Stimulated activated CD4-positive, alpha-beta T cell treated with anti-CD3 and anti-CD28 coated beads, Interleukin-15, amount 100 ng/mL, for 1 hour (primary cell): ENCODE measurements at regions not wholly inside any gene's neighbourhood (a gene's known extent, or its start where the extent isn't known, plus 50 kb on each side); places are given as distances from the start of the nearest gene placed in this dataset.

Source experiments
- DNase-seq, 2 donors: peaks; one replicate each; pipeline ENCODE4 v3.0.0-alpha.2; 2020; ENCODE audit warnings: low read depth in 1 of 2, low spot score in 1 of 2

- DNase-seq = no peak
Observed at GRCh38 chr21:25334046-25334730, 273.1 kb downstream of the MRPL39 start.

DNA sequence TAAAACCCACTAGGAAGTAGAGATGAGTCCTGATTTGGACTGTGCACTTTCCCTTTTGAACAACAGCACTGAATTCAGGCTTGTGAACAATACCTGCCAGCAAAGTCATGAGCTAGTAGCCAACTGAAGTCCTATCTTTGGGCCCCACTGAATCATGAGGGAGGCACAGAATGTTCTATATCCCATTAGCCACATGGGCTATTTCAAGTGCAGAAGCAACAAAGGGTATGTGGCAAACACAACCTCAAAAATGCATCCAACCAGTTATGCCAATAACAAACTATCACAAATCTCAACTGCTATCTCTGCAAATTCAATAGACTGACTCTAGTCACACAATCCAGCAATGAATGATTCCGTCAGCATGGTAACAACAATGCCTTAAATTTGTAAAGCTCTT, 276.0 kb downstream of the MRPL39 start:
- DNase-seq = no peak

- DNase-seq = no peak
Observed at GRCh38 chr21:25330266-25330665, 277.0 kb downstream of the MRPL39 start.

DNA sequence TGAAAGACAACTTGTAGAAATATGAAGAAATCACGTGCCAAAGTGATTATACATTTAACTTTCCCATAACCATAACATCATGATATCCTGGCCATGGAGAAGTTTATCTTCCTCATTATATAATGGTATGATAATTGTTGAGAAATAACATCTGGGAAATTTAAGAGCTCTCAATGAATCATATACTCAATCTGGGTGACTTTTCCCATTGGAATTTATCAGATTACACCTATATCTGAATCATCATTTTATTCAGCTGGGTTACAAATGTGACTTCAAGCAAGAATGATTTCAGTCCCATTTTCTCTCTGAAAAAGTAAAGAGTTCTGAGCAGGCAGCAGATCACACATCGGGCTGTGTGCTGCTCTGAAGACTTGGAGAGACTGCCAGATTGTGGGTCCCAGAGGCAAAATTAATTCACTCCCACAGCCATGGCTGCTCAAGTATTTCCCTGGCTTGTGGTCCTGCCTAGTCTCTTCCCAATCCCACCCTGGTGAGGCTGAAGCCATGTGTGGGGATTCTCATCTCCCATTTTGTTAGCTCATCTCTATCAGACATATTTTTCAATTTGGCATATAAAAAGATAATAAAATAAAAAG, 278.0 kb downstream of the MRPL39 start:
- DNase-seq = no peak

- no peak for DNase-seq
Observed at GRCh38 chr21:25328736-25329135, 278.5 kb downstream of the MRPL39 start.

DNA sequence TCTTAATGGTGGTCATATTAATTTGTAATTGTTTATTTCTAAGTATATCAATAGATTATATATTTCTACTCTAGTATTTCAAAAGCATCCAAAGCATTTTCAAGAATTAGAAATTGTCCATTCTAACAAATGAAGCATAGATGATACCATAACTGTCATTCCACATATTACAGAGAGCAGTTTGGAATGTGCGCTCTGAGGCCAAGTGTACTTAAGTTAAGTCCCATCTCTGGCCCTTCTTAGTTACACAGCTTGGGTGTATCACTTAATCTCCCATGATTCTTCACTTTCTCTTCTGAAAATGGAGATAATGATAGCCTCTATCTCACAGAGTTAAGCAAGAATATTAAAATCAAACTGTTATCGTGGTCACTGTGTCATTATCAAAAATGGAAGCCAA, 281.1 kb downstream of the MRPL39 start:
- no peak for DNase-seq

DNA sequence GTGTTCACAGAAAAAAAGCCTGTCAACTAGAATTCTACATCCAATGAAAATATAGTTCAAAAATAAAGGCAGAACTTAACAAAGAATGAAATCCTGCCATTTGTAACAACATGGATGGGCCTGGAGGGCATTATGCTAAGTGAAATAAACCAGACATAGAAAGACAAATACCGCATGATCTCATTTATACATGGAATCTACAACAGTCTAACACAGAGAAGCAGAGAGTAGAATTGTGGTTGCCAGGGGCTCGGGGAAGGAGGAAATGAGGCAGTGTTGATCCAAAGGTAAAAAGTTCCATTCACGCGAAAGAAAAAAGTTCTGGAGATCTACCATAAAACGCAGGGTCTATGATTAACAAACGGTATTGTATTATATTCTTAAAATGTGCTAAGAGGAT, 282.6 kb downstream of the MRPL39 start:
- DNase-seq = no peak

DNA sequence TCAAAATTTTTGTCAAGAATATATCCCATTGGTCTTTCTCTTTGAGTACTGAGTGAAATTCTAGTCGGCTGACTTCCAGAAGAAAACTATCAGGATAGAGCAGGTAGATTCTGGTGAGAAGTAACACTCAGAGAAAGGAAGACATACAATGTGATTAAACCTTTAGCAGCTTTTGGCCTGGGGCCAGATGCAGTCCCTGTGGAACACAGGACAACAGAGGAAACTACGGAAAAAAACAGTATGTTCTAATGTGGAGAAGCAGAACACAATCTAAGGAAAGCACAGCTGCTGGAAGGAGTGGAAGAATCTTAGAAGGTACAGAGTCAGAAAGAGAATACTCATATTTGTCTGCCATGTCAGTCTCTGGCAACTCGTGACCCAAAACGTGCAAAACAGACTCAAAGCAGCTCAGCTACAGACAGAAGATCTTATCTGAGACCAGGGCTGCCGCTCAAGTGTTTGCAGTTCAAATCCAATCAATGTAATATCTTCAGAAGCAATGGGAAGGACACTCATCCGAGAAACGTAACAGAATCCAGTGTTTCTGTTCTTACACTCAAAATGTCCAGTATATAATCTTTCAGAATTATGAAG, 283.8 kb downstream of the MRPL39 start:
- no peak for DNase-seq

DNA sequence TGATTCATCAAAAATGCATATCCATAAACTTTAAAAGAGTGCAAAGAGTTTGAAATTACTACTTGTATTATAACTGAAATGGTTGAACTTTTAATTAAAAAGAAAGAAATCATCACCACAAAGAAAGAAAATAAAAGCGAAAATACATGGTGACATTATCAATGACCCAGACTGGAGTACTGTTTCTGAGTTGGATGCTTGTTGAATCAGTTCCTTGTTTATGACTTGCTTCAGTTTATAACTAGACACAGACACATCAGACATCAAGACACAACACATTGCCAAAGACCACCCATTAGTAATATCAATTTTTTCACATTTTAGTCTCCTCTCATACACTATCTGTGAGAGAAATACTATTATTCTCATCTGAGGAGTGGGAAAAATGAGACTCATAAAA, 293.0 kb downstream of the MRPL39 start:
- no peak for DNase-seq

DNA sequence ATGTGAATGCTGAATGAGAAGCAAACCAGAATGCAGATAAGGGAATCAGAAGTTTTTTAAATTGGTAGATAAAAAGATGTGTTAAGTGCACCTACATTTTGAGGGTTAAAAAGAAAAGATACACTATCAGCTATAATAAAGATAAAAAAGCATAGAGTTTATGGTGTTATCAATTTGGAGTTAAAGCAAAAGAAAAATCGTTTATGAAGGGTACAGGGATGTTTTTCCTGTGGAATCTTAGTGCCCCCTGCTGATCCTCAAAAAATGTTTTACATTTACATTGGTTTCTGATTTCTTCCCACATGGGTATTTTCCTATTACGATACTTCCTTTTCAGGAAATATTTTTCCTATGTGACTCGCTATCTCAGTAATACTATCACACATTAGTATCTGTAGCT, 293.5 kb downstream of the MRPL39 start:
- DNase-seq = no peak

GRCh38 chr21:25307489-25307888, 299.8 kb downstream of the MRPL39 start:
- no peak for DNase-seq

DNA sequence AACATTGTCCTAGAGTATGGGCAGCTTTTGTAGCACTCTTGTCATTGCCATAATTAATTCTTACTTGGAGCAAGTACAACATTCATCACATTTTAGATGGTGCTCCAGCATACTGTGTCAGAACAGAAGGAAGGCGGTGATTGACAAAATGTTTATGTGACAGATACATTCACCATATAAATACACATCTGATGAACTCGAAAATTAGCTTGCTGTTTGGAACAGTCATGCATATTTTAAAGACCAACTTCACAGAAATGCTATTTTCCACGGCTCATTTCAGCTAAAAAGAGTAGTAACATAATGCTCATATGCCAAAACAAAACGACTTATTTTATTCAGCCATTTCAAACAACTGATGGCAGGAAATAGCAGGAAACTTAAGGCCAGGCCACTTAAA, 302.7 kb downstream of the MRPL39 start:
- no peak for DNase-seq

- no peak for DNase-seq
Observed at GRCh38 chr21:25300632-25301031, 306.6 kb downstream of the MRPL39 start.

- no peak for DNase-seq
Observed at GRCh38 chr21:25298512-25299491, 308.5 kb downstream of the MRPL39 start.

DNA sequence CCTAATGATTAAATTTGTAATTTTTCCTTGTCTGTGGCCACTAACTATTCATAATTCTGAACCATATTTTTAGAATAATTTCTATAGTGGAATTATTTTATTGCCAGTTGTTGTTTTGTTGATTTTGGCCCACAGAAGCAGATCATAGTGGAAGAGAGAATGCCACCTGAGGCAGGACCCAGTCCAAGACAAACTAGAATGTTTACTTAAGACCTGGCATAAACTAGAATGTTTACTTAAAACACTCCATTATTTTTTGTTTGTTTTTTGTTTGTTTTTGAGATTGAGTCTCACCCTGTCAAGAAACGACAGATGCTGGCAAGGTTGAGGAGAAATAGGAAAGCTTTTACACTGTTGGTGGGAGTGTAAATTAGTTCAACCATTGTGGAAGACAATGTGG, 310.2 kb downstream of the MRPL39 start:
- DNase-seq = no peak

DNA sequence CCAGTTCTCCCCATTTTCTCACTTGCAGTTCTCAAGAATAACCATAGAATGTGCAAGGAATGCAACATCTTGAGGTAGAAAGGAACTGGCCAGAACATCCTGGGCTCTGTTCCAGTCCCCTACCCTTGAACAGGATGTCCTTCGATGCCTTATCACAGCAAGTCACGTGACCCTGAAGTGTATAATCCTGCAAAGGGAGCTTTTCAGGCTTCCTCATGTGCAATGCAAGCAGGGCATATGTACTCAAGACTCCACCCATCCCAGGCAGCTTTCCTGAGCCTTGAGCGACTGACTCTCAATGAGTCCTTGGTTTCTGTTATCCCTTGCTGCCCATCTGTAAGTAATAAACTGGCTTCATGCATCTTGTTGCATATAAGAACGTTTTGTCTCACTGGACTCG, 311.0 kb downstream of the MRPL39 start:
- no peak for DNase-seq

DNA sequence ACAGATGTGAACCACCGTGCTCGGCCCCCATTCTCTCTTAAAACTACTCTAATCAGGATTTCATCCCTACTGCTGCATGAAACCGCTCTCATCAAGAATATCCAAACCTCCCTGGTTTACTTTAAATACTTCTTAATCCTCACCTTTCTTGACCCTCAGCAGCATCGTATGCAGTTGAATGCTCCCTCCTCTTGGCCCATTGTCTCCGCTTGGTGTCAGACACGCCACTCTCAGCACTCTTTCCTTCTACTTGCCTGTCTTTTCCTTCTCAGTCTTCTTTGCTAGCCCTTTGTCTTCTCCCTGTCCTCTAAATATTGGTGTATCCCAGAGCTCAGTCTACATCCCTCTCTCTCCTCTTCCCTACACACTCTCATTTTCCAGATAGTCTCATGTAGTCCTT, 314.9 kb downstream of the MRPL39 start:
- DNase-seq = no peak

DNA sequence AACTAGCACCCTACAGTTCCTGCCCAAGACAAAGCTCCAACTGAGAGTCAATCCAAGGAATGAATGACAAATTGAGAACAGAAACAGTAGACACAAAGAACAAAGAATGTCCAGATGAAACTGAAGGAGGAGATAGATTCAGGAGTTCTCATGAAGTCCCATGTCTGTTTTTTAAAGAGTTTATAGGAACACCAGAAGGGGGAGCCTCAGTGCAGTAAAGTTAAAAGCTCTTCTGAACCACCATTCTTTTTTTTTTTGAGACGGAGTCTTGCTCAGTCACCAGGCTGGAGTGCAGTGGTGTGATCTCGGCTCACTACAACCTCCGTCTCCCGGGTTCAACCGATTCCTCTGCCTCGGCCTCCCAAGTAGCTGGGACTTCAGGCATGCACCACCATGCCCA, 323.6 kb downstream of the MRPL39 start:
- DNase-seq = no peak

- no peak for DNase-seq
Observed at GRCh38 chr21:25281134-25281533, 326.1 kb downstream of the MRPL39 start.

GRCh38 chr21:25280061-25280460, 327.2 kb downstream of the MRPL39 start:
- no peak for DNase-seq

- no peak for DNase-seq
Observed at GRCh38 chr21:25273959-25274358, 333.3 kb downstream of the MRPL39 start.
